GM18505 (cell line): ENCODE measurements at regions not wholly inside any gene's neighbourhood (a gene's known extent, or its start where the extent isn't known, plus 50 kb on each side); places are given as distances from the start of the nearest gene placed in this dataset.

Experiments
- ATAC-seq: cut with Tn5 transposase; IDR thresholded peaks from one replicate; pipeline ENCODE4 v1.9.1; 2021; ENCODE audit not compliant: unreplicated experiment
- POLR2A ChIP-seq: IDR thresholded peaks from 4 replicates; pipeline ENCODE4 v1.6.1; 2011; ENCODE audit warnings: borderline replicate concordance; ENCODE audit not compliant: insufficient read depth, insufficient read length; ENCODE audit errors: extremely low read depth

DNA sequence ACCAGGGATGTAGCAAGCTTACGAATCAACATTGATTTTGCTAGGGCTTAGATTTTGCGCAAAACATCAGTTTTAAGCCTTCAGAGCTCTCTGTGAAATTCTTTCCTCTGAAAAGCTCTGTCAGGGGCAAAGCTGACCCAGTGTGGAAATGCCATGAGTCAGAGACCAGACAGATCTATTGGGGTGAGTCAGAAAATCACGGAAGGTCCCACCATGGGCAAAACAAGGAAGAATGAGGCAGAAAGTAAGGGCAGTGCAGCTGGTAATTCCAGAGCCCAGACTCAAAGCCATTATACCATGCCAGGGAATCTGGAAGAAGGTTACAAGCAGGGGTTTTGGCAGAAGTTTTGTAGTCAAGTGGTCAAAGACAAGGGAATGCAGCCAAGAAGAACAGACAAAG is 256.6 kb upstream of the CTAGE1 start:
- no peak for TF ChIP-seq POLR2A
- no peak for ATAC-seq

DNA sequence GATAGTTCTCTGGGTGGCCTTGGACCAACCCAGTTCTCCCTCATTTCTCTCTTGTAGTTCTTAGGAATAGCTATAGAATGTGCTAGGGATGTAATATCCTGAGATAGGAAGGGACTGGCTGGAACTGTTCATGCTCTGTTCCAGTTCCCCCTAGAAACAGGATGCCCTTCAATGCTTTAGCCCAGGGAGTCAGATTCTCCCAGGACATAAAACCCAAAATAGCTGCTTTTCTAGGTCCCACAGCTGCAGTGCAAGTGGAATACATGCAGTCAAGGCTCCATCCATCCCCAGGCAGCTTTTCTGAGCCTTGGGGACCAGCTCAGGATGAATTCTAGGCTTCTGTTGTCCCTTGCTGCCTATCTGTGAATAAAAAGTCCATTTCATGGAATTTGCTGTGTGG is 257.3 kb upstream of the CTAGE1 start:
- no peak for TF ChIP-seq POLR2A
- ATAC-seq, result no peak

DNA sequence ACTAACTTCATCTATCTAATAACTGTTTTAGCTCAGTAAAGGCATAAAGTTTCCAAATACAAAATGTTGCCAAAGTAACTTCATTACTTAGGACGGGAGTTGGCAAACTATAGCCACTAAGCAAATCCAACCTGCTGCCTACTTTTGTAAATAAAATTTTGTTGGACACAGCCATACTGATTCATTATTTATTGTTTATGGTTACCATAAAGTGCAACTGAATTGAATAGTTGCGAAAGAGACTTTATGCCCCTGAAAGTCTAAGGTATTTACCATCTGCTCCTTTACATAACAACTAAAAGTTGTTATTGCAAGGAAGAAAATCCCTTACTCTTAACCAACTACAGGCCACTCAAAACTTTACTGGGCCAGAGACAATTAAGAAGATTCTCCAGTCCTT is 256.7 kb upstream of the RBBP8 start:
- TF ChIP-seq POLR2A, result no peak

DNA sequence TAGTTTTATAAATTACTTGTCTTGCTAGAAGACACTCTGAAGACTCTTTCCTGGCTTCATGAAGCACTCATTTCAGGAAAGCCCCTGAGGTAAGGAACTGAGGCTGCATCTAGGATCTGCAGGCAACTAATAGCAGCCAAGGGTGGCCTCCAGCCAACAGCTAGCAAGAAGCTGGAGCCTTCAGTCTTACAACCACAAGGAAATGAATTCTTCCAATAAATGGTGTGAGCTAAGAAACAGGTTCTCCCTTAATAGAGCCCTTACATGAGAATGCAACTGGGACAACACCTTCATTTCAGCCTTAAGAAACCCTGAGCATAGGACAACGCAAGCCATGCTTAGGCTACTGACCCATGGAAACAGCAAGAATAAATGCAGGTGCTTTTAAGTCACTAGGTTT is 254.6 kb upstream of the RBBP8 start:
- TF ChIP-seq POLR2A, result no peak
- no peak for ATAC-seq

More for the DNA sequence above, 256.7 kb upstream of the RBBP8 start:
- no peak for ATAC-seq

DNA sequence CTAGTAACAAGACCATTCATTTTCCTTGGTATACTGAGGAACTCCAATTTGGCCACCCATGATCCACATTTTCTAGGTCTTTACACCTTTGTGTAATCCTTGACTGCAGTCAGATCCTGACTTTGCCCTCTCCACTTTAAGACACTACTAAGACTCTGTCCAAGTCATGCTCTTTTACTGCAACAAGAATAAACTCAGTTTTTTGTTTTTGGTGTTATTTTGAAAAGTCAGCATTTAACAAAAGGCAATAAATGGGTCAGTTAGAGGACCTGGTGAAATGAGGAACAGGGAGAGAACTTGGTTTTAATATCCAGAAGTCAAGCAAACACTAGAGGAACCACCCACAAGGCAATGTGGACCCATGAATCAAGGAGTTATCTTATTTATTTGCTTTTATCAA is 252.2 kb upstream of the RBBP8 start:
- TF ChIP-seq POLR2A, result no peak
- ATAC-seq, result no peak

DNA sequence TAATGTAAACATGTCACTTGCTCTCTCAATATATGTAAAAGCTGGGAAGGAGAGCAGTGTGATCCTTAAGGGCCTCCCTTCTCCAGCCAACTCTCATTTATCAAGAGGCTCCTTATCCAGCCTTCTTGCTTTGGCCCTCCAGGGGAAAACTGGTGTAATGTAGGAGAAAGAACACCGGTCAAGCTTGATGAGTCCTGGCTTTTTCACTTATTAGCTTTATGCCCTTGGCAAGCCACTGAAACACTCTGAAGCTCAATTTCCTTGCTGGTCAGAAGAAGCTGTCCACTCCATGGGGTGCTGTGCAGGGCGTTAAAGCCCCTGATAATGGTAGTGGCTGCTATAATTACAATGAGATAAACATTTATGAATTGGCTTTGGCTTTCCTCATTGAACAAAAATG is 251.2 kb upstream of the RBBP8 start:
- no peak for TF ChIP-seq POLR2A
- no peak for ATAC-seq

DNA sequence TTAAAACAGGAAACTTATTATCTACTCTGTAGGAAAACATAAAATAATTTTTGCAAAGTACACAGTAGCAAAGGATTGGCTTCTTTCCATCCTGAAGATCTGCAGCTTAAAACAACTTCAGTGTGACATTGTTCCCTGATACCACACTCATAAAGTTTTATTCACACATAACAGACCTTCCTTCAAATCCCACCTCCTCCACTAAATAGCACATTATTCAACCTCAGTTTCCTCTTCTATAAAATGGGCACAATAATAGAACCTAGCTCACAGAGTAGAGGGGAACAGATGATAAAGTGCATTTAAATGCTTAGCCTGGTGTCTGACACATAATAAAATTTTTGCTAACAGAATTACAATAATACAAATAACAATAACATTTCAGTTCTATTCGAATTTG is 250.4 kb upstream of the RBBP8 start:
- no peak for TF ChIP-seq POLR2A
- ATAC-seq, result no peak

DNA sequence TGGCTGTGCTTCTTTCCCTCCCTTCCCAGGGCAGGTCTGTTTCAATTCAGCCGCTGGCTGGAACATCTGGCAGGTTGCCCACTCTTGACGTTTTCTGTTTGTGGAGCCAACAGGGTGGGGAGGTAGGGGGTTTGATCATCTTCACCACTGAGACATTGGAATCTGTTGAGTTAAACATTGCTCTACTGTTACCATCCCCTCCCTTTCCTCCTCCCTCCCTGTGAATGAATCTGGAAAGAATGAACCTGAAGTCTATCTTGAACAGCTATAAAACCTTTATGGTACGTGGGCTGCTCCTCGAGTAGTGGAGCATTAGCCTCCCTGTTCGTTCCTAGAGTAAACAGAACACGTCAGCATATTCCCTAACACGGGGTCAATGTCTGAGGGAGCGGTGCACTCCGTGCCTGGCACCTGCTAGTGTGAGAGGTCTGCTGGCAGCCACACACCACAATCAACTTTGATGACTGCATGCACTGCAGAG is 249.9 kb upstream of the RBBP8 start:
- no peak for TF ChIP-seq POLR2A

DNA sequence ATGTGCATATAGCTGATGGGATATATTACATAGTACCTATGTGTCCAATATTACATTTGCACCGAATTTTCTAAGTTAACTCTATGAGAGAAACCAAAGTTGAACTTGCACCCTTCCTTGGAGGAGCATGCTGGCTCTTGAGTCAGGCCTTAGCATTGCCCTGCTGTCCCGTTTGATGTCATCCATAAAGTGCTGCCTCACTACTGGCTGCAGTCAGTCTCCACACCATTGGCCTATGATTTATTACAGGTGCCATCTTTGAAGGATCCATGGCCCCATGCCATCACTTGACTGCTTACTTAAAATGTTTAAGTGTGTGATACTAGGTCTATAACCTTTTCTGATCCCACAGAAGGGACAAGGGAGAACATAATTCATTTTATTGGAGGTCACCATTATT is 249.3 kb upstream of the RBBP8 start:
- no peak for TF ChIP-seq POLR2A

More for the DNA sequence above, 249.9 kb upstream of the RBBP8 start:
- no peak for ATAC-seq

DNA sequence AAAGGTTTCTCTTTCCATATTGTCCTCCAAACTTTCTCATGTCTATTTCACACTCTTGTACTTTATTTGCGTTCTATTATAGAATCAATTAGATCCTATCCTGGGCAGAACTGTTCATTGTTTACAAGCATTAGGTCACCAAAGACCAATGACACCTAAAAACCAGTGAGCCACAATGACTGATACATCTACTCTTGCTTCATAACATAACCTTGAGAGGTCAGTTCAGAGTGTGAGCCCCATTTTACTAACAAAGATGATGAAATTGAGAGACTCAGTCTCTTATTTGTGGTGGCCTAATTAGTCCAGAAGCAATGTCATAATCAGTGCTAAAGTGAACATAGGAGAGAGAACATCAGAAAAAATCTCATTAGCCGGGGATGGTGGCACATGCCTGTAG is 248.9 kb upstream of the RBBP8 start:
- ATAC-seq, result no peak

More for the DNA sequence above, 249.3 kb upstream of the RBBP8 start:
- no peak for ATAC-seq

DNA sequence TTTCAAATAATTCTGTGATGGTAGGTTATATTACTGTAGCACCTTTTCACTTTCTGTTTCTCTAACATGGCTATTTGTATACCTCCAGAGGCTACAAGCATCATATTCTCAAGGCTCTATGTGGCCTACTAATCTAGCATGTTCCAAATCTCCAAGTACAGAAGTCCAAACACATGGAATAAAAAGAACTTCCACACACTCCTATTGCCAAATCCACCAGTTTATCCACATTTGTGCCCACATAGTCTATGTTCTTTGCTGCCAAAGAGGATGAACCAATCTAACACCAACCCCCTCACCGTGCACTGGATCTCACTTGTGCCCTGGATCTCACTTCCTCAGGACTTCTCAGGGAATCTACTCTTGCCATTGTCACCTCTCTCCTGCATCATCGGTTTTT is 247.3 kb upstream of the RBBP8 start:
- ATAC-seq, result no peak
- TF ChIP-seq POLR2A, result no peak

More for the DNA sequence above, 248.9 kb upstream of the RBBP8 start:
- TF ChIP-seq POLR2A, result no peak

DNA sequence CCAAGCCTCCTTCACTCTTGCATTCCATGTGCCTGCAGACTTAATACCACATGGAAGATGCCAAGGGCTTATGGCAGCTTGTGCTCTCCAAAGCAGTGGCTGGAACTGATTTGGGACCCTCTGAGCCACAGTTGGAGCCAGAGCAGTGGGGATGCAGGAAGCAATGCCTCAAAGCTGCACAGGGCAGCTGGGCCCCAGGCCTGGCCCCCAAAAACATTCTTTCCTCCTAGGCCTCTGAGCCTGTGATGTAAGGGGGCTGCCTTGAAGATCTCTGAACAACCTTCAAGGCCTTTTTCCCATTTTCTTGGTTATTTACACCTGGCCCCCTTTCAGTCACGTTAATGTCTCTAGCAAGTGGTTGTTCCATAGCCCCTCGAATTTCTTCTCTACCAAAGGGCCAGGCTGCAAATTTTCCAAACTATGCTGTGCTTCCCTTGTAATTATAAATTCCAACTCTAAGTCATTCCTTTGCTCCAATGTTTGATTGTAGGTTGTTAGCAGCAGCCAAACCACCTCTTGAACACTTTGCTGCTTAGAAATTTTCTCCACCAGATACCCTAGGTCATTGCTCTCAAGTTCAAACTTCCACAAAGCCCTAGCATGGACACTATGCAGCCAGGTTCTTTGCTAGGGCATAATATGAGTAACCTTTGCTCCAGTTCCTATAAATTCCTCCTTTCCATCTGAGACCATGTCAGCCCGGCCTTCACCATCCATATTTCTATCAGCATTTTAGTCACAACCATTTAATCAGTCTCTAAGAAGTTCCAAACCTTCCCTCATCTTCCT is 245.0 kb upstream of the RBBP8 start:
- TF ChIP-seq POLR2A, result no peak
- no peak for ATAC-seq

DNA sequence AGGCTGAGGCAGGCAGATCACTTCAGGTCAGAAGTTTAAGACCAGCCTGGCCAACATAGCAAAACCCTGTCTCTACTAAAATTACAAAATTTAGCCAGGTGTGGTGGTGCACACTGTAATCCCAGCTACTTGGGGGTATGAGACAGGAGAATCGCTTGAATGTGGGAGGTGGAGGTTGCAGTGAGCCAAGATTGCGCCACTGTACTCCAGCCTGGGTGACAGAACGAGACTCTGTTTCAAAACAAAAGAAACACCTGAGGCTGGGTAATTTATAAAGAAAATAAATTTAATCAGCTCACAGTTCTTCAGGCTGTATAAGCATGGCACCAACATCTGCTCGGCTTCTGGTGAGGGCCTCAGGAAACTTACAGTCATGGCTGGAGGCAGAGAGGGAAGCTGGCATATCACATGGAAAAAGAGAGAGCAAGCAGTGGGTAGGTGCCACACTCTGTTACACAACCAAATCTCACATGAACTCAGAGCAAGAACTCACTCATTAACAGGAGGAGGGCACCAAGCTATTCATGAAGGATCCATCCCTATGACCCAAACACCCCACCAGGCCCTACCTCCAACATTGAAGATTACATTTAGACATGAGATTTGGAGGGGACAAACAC is 244.1 kb upstream of the RBBP8 start:
- TF ChIP-seq POLR2A, result no peak
- no peak for ATAC-seq

DNA sequence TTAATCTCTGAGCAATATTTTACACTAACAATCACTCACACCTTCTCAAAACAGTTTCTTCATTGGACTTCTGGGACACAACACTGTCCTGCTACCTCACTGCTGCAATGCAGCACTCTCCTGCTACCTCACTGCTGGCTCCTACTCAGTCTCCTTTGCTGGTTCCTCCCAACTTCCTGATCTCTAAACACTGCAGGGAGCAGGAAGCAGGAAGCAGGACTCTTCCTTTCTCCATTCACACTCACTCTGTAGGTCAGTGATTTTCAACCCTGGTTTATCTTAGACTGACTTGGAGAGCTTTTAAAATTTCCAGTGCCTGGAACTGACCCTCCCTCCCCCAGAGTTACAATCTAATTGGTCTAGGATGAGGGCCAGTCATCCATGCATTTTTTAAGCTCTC is 243.4 kb upstream of the RBBP8 start:
- no peak for TF ChIP-seq POLR2A
- ATAC-seq, result no peak

DNA sequence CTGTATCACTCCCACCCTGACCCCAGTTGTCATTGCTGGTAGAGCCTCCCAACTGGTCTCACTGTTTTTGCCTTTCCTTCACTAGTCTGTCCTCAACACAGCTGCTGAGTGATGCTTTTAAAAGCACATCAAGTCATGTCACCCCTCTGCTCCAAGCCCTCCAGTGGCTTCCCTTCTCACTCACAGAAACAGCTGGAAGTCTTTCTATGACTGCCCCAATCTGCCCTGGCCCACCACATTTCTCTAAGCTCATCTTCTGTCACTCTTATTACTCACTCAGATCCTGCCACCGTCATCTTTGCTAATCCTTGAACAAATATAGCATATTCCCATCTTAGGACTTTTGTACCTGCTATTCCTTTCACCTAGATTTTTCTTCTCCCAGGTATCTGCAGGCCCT is 242.6 kb upstream of the RBBP8 start:
- ATAC-seq, result no peak

More for the DNA sequence above, 242.6 kb upstream of the RBBP8 start:
- no peak for TF ChIP-seq POLR2A
